HEK293 (cell line): ENCODE measurements at regions not wholly inside any gene's neighbourhood (a gene's known extent, or its start where the extent isn't known, plus 50 kb on each side); places are given as distances from the start of the nearest gene placed in this dataset.

Source experiments
- CTCF ChIA-PET: fragments of 350-600 bp; formaldehyde crosslinking; extraction: SDS; loops from one replicate; lab custom pipeline; 2021; ENCODE audit warnings: antibody characterized with exemption; lab: Yijun Ruan, JAX
- POLR2A ChIA-PET: fragments of 300-600 bp; formaldehyde crosslinking; extraction: SDS; loops from one replicate; lab custom pipeline; 2020; ENCODE audit warnings: antibody characterized with exemption, inconsistent platforms; lab: Yijun Ruan, JAX
- H3K27ac ChIP-seq: fragments of 200-500 bp; sonication (Bioruptor generic); 2 replicates; pipeline ENCODE4 v1.5.1; 2014; ENCODE audit warnings: low read depth, low read length, control low read depth, inconsistent platforms; ENCODE audit errors: extremely low read depth
- H3K36me3 ChIP-seq, 2 experiments: fragments of 200-500 bp in 1 of 2; sonication (Bioruptor generic) in 1 of 2; 1 replicate in 1 of 2; 2 replicates in 1 of 2; pipeline ENCODE4 v1.5.1; 2014 to 2017; ENCODE audit warnings: inconsistent platforms in 2 of 2, low read length in 2 of 2; ENCODE audit not compliant: control insufficient read depth in 2 of 2, insufficient read depth in 1 of 2
- H3K4me1 ChIP-seq: fragments of 200-500 bp; sonication (Bioruptor generic); 2 replicates; pipeline ENCODE4 v1.5.1; 2014; ENCODE audit warnings: mild to moderate bottlenecking, low read length, inconsistent platforms; ENCODE audit not compliant: control insufficient read depth, insufficient read depth
- H3K4me3 ChIP-seq: 2 replicates; pipeline ENCODE4 v1.5.1; 2011; ENCODE audit warnings: low read depth, mild to moderate bottlenecking, control low read depth, low read length, moderate library complexity
- H3K9me3 ChIP-seq: fragments of 200-500 bp; sonication (Bioruptor generic); 2 replicates; pipeline ENCODE4 v1.5.1; 2014; ENCODE audit warnings: low read depth, low read length, inconsistent platforms; ENCODE audit not compliant: control insufficient read depth, insufficient read depth
- MYNN ChIP-seq: fragments of 450-650 bp; formaldehyde crosslinking; IDR thresholded peaks from 2 replicates; pipeline ENCODE4 v1.5.1; 2016; ENCODE audit warnings: missing biosample characterization, missing genetic modification characterization, borderline replicate concordance
- OSR2 ChIP-seq: fragments of 450-650 bp; formaldehyde crosslinking; IDR thresholded peaks from 2 replicates; pipeline ENCODE4 v1.5.1; 2016; ENCODE audit warnings: missing biosample characterization, missing genetic modification characterization
- PATZ1 ChIP-seq: fragments of 450-650 bp; formaldehyde crosslinking; IDR thresholded peaks from 2 replicates; pipeline ENCODE4 v1.5.1; 2016; ENCODE audit warnings: missing biosample characterization, missing genetic modification characterization
- YY1 ChIP-seq: fragments of 450-650 bp; formaldehyde crosslinking; IDR thresholded peaks from 2 replicates; pipeline ENCODE4 v1.5.1; 2018; ENCODE audit warnings: missing biosample characterization, missing genetic modification characterization
- ZFP37 ChIP-seq: fragments of 450-650 bp; formaldehyde crosslinking; IDR thresholded peaks from 2 replicates; pipeline ENCODE4 v1.5.1; 2016; ENCODE audit warnings: missing biosample characterization, missing genetic modification characterization
- ZIC2 ChIP-seq: fragments of 450-650 bp; formaldehyde crosslinking; IDR thresholded peaks from 2 replicates; pipeline ENCODE4 v1.5.1; 2016; ENCODE audit warnings: missing biosample characterization, missing genetic modification characterization
- ZNF146 ChIP-seq: fragments of 450-650 bp; formaldehyde crosslinking; IDR thresholded peaks from 2 replicates; pipeline ENCODE4 v1.5.1; 2016; ENCODE audit warnings: missing biosample characterization, missing genetic modification characterization
- ZNF24 ChIP-seq: fragments of 450-650 bp; formaldehyde crosslinking; IDR thresholded peaks from 2 replicates; pipeline ENCODE4 v1.5.1; 2016; ENCODE audit warnings: missing biosample characterization, missing genetic modification characterization
- ZNF26 ChIP-seq: fragments of 450-650 bp; formaldehyde crosslinking; IDR thresholded peaks from 2 replicates; pipeline ENCODE4 v1.5.1; 2016; ENCODE audit warnings: missing biosample characterization, missing genetic modification characterization
- ZNF266 ChIP-seq: fragments of 450-650 bp; formaldehyde crosslinking; IDR thresholded peaks from 2 replicates; pipeline ENCODE4 v1.5.1; 2016; ENCODE audit warnings: missing biosample characterization, missing genetic modification characterization, low read depth
- ZNF280C ChIP-seq: fragments of 450-650 bp; formaldehyde crosslinking; IDR thresholded peaks from 2 replicates; pipeline ENCODE4 v1.5.1; 2016; ENCODE audit warnings: missing biosample characterization, missing genetic modification characterization
- ZNF341 ChIP-seq: fragments of 450-650 bp; formaldehyde crosslinking; IDR thresholded peaks from 2 replicates; pipeline ENCODE4; 2016; ENCODE audit warnings: low read depth, missing biosample characterization, missing genetic modification characterization
- ZNF37A ChIP-seq: fragments of 450-650 bp; IDR thresholded peaks from 2 replicates; pipeline ENCODE4 v1.5.1; 2018; ENCODE audit warnings: missing biosample characterization, missing genetic modification characterization
- ZNF404 ChIP-seq: fragments of 450-650 bp; formaldehyde crosslinking; IDR thresholded peaks from 2 replicates; pipeline ENCODE4 v1.5.1; 2017; ENCODE audit warnings: missing biosample characterization, missing genetic modification characterization
- ZNF449 ChIP-seq: fragments of 450-650 bp; formaldehyde crosslinking; IDR thresholded peaks from 2 replicates; pipeline ENCODE4 v1.5.1; 2017; ENCODE audit warnings: missing biosample characterization, mild to moderate bottlenecking, missing genetic modification characterization, moderate library complexity
- ZNF513 ChIP-seq: fragments of 450-650 bp; IDR thresholded peaks from 2 replicates; pipeline ENCODE4 v1.5.1; 2018; ENCODE audit warnings: missing biosample characterization, missing genetic modification characterization
- ZNF555 ChIP-seq: fragments of 450-650 bp; formaldehyde crosslinking; conservative IDR thresholded peaks from 2 replicates; pipeline ENCODE4 v1.5.1; 2017; ENCODE audit warnings: missing biosample characterization, mild to moderate bottlenecking, missing genetic modification characterization, inconsistent platforms
- ZNF560 ChIP-seq: fragments of 450-650 bp; formaldehyde crosslinking; IDR thresholded peaks from 2 replicates; pipeline ENCODE4 v1.5.1; 2017; ENCODE audit warnings: missing biosample characterization, missing genetic modification characterization, borderline replicate concordance
- ZNF561 ChIP-seq: fragments of 450-650 bp; IDR thresholded peaks from 2 replicates; pipeline ENCODE4 v1.5.1; 2018; ENCODE audit warnings: missing biosample characterization, missing genetic modification characterization, borderline replicate concordance
- ZNF610 ChIP-seq: fragments of 450-650 bp; formaldehyde crosslinking; IDR thresholded peaks from 2 replicates; pipeline ENCODE4 v1.5.1; 2016; ENCODE audit warnings: missing biosample characterization, missing genetic modification characterization, borderline replicate concordance
- ZNF626 ChIP-seq: fragments of 450-650 bp; sonication (Bioruptor Pico); formaldehyde crosslinking; IDR thresholded peaks from 2 replicates; pipeline ENCODE4 v1.5.1; 2018; ENCODE audit warnings: missing biosample characterization, missing genetic modification characterization, inconsistent platforms
- ZNF629 ChIP-seq: fragments of 450-650 bp; formaldehyde crosslinking; IDR thresholded peaks from 2 replicates; pipeline ENCODE4 v1.5.1; 2017; ENCODE audit warnings: missing biosample characterization, missing genetic modification characterization
- ZNF658 ChIP-seq: fragments of 450-650 bp; formaldehyde crosslinking; IDR thresholded peaks from 2 replicates; pipeline ENCODE4; 2016; ENCODE audit warnings: missing biosample characterization, missing genetic modification characterization
- ZNF677 ChIP-seq: fragments of 450-650 bp; IDR thresholded peaks from 2 replicates; pipeline ENCODE4 v1.5.0; 2018; ENCODE audit warnings: missing biosample characterization, mild to moderate bottlenecking, missing genetic modification characterization, moderate library complexity
- ZNF843 ChIP-seq: fragments of 450-650 bp; formaldehyde crosslinking; IDR thresholded peaks from 2 replicates; pipeline ENCODE4 v1.5.1; 2016; ENCODE audit warnings: missing biosample characterization, missing genetic modification characterization
- ZSCAN23 ChIP-seq: fragments of 450-650 bp; formaldehyde crosslinking; IDR thresholded peaks from 2 replicates; pipeline ENCODE4 v1.5.1; 2016; ENCODE audit warnings: missing biosample characterization, missing genetic modification characterization
- ZXDB ChIP-seq: fragments of 450-650 bp; formaldehyde crosslinking; IDR thresholded peaks from 2 replicates; pipeline ENCODE4 v1.5.1; 2016; ENCODE audit warnings: missing biosample characterization, missing genetic modification characterization

GRCh38 chr18:47485221-47485797, 233.8 kb upstream of the SKOR2 start:
- no peaks in the 10 kb centered on the region for H3K36me3 ChIP-seq
- H3K4me3 ChIP-seq = no peak overlapping the region
- POLR2A ChIA-PET = no interaction called here
- CTCF ChIA-PET = interaction anchor here (1.0 kb wide), 1 partner anchor 264 kb away, joined by 5 read pairs; no protein-coding TSS in a partner anchor
- H3K4me1 ChIP-seq = no peaks in the 10 kb centered on the region
- no peak overlapping the region for H3K27ac ChIP-seq
- no peaks in the 10 kb centered on the region for H3K9me3 ChIP-seq
- TF ChIP-seq ZSCAN23 (tag by site-specific recombination) (no peak), ZNF626 (tag by site-specific recombination) (no peak), ZNF658 (tag by site-specific recombination) (no peak), ZNF404 (tag by site-specific recombination) (no peak), ZNF561 (tag by site-specific recombination) (no peak), ZNF26 (no peak), ZXDB (no peak), ZNF266 (no peak), ZNF629 (tag by site-specific recombination) (no peak), ZNF610 (tag by site-specific recombination) (no peak), ZNF449 (no peak), ZNF677 (tag by site-specific recombination) (no peak), OSR2 (tag by site-specific recombination) (no peak), ZNF24 (tag by site-specific recombination) (no peak), ZNF37A (tag by site-specific recombination) (no peak), MYNN (tag by site-specific recombination) (no peak), ZNF341 (no peak), ZNF843 (tag by site-specific recombination) (no peak), YY1 (tag by site-specific recombination) (no peak)

GRCh38 chr18:47484068-47484467, 232.6 kb upstream of the SKOR2 start:
- H3K4me3 ChIP-seq = no peak overlapping the region
- ChIA-PET CTCF (interaction anchor here (1.0 kb wide), 1 partner anchor 265 kb away, joined by 5 read pairs; no protein-coding TSS in a partner anchor), POLR2A (no interaction called here)
- H3K4me1 ChIP-seq = no peaks in the 10 kb centered on the region
- H3K9me3 ChIP-seq = no peaks in the 10 kb centered on the region
- H3K36me3 ChIP-seq = no peaks in the 10 kb centered on the region
- H3K27ac ChIP-seq = no peak overlapping the region
- no peak for TF ChIP-seq ZNF560 (tag by site-specific recombination)
- TF ChIP-seq ZNF449 = no peak
- no peak for TF ChIP-seq ZFP37 (tag by site-specific recombination)
- TF ChIP-seq ZNF555 (tag by site-specific recombination) = no peak
- TF ChIP-seq MYNN (tag by site-specific recombination) = no peak
- TF ChIP-seq ZIC2 (tag by site-specific recombination) = no peak
- TF ChIP-seq ZNF146 (tag by site-specific recombination) = no peak
- no peak for TF ChIP-seq ZNF280C
- TF ChIP-seq PATZ1 (tag by site-specific recombination) = no peak
- TF ChIP-seq ZNF513 (tag by site-specific recombination) = no peak
